GM21737 (cell line): ENCODE measurements at regions not wholly inside any gene's neighbourhood (a gene's known extent, or its start where the extent isn't known, plus 50 kb on each side); places are given as distances from the start of the nearest gene placed in this dataset.

Experiments
- ATAC-seq: cut with Tn5 transposase; IDR thresholded peaks from one replicate; pipeline ENCODE4 v1.9.1; 2021; ENCODE audit warnings: mild to moderate bottlenecking, moderate library complexity; ENCODE audit not compliant: unreplicated experiment

GRCh38 chr20:19807946-19808330 lies 49.9 kb downstream of the RIN2 start:
- ATAC-seq = no peak

DNA sequence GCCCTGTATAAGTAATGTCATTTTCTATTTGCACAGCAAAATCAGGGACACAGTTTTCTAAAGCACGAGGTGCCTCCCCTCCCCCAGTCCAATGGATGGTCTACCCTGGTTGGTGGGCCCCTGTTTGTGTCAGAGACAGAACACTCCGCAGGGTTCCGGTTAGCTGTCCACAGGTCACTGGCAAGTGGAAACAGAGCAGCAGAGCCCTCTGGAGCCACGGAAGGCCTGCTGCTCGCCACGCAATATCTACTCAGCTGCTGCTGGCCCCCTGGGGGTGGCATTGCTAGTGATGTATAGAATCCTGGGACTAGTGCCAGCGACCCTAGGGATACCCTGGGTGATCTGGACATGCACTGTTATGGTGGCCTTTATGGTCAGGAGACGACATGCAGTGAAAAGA lies 50.4 kb downstream of the RIN2 start:
- ATAC-seq = no peak

- ATAC-seq = no peak
These were observed 51.4 kb downstream of the RIN2 start for GRCh38 chr20:19809505-19809904.

DNA sequence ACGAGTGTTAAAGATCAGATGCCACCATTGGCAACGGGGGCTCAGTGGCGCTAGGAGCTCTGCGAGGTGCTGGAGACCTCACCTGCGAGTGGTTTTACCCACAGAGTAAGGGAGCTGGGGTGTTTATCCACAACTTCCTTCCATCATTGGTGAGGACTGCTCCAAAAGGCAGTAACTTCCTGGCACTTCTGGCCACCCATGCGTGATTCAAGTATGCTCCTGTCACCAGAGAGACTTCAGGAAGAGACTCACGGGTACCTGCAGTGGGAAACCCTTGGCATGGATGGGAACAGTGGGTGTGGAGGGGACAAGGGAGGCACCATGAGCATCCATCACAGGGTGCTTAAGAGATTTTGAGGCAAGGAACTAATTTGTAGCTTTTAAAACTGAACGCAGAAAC lies 53.2 kb downstream of the RIN2 start:
- ATAC-seq = no peak

DNA sequence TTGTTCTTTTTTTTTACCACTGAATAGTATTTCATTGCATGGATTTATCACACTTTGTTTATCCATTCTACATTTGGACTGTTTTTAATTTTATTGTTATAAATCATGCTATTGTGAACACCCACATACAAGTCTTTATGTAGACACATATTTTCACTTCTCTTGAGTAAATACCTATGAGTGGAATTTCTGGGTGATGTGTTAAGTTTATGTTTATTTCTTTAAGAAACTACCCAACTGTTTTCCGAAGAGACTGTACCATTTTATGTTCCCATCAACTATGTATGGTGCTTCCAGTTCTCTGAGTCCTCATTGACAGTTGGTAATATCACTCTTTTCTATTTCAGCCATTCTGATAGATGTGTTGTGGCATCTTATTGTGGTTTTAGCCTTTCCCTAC lies 54.0 kb downstream of the RIN2 start:
- no peak for ATAC-seq

DNA sequence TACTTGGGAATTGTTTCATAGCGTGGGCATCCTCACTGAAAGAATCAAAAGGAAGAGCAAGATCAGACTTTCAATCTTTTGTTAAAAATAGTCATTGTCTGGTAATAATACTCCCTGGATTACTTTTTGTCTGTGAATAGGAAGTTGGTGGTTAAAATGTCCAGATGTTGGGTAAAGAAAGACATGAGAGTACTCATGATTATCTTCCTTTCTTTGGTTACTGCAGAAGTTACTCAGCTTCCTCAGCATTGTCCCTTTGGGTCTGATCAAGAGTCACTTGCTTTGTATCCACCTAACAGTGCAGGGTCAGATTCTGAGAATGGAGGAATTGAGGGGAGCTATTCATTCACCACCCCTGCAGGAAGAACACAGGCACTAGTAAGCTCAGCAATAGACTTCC lies 54.6 kb downstream of the RIN2 start:
- no peak for ATAC-seq

DNA sequence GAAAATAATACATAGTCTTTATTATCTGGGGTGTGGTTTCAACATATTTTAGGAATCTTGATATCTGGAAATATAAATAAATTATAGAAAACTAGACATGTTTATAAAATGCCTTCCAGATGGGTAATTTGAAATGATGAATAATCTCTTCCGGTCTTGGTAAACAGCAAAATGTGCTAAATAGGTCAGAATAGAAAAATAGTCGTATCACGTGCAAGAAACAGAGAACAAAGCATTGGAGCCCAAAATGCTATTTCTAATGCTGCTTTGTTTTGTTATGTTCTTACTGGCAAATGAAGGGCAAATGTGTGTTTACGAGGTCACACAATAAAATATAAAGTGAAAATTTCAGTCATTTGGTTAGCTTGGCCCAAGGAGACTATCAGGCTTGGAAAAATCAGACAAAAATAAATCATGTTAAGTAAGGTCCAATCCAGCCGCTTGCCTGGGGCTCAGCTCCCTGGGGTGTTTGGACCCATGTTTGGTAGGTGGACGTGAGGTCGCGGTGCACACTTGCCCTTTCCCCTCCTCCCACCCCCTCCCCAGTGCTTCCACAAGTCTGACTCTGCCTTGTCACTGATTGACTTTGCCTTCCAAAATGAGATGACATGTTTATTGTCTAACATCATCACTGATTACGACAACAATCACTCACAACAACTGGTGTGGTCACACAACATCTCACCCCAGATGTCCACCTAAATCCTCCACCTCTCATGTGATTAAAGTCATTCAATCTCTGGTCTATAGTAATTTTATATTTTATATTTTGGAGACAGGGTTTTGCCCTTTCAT lies 56.0 kb downstream of the RIN2 start:
- no peak for ATAC-seq

DNA sequence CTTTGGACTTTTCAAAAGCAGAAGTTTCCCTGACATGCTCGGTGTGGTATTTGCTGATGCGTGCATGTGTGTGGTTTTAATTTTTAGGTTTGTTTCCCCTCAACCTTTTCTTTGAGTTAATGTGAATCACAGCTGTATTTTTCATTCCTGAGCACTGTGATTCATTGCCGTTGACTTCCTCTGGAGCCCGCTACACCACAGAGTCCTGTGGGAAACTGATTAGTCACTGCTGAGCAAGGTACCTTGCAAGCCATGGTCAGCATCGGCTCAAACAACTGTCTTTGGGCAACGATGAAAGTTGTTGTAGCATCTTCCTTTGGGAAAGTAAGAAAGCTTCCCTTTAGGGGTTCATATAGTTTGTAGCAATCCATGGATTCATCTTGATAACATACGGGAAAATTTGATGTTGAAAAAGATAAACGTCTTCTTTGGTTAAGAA lies 57.5 kb downstream of the RIN2 start:
- ATAC-seq = no peak

DNA sequence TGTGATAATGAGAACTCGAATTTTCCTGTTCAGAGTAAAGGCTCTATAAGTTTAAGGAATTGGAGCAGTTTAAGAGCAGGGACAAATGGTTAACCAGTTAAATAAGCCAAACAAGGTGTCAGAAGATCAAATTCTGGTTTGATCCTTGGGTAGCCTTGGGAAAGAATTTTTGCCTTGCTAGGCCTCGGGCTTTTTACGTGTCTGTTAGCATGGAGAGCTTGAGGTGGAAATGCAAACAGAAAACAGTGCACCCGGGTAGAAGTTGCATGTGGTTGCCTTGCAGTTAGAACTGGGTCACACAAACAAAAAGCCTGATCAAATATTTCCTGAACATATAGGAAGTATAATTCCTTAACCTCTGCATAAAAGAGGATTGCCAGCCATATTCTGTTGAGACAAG lies 58.3 kb downstream of the RIN2 start:
- ATAC-seq = no peak

DNA sequence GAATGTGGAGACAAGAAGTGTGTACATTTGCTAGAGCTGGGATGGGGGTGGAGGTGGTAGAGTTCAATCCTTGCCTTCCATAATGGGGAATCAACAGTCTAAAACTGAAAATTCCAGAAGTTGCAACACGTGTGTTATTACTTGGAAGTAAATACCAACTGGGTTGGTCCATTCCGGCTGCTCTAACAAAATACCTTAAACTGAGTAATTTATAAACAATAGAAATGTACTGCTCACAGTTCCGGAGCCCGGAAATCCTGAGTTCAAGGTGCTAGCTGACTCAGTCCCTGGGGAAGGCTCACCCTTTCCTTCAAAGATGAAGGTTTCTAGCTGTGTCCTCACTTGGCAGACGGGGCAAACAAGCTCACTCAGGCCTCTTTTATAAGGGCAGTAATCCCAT lies 59.0 kb downstream of the RIN2 start:
- ATAC-seq = no peak

- no peak for ATAC-seq
These were observed 61.1 kb downstream of the RIN2 start for GRCh38 chr20:19819149-19819548.

DNA sequence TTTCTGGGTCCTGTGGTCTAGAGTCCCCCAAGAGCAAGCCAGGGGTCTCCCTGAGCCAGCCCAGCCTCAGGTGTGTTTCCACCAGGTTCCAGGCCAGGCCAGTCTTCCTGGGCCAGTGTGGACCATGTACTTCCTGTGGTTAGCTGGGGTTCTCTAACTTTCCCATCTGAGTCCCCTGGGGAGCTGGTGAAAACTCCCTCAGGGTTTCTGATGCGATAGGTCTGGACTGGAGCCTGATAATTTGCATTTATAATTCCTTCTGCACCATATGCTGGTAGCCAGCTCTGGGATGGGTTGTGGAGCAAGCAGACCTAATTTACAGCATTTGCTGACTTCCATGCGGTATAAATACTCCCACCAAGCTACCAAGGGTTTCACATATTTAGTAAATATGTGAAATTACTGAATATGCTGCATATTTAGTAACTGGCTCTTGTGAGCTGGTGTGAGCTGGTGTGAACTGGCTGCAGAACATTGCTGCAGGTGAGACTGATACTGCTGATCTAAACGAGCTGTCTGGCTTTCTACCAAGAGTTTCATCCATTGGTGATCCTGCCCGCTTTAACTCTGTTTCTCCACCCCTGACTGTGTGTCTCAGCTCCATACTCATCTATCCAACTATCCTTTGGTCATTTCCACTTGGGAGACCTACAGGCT lies 62.6 kb downstream of the RIN2 start:
- ATAC-seq = no peak

DNA sequence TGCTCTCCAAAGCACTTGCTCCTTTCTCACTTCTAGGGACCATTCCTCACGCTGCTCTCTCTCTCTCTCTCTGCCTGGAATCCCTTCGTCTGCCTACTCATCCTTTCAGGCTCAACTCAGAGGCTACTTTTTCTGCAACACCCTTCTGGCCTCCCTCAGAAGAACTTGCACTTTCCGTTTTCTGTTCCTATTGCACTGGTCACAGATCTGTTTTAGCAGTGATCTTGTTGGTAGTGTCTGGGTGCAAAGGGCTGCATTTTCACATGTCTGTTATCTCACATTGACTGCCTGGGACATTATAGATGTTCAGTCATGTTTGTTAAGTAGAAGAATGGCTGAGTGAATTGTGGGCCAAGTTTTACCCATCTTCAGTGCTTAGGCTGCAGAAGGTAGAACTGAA lies 63.5 kb downstream of the RIN2 start:
- ATAC-seq = no peak

- ATAC-seq = no peak
These were observed 65.2 kb downstream of the RIN2 start for GRCh38 chr20:19823216-19823615.

GRCh38 chr20:19823971-19824370 lies 65.9 kb downstream of the RIN2 start:
- ATAC-seq = no peak

DNA sequence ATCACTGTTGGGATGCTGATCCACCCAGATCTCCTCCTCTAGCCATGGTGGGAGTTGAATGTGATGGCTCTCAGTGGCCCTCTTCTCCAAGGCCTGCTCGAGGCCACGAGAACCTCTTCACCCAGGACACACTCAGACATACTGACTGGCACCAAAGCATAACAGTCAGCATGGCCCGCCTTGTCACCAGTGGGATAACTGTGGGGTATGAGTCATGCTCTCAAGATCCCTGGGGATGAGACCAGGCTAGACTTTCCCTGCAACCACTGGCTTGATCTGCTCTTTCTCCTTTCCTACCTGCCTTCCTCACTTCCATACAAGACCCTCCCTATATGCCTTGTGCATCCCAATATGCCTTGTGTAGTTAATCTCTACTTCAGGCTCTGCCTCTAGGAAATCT lies 66.8 kb downstream of the RIN2 start:
- no peak for ATAC-seq

GRCh38 chr20:19826179-19826914 lies 68.3 kb downstream of the RIN2 start:
- ATAC-seq = no peak

- peak; percentile 19 for ATAC-seq
These were observed 69.8 kb downstream of the RIN2 start for GRCh38 chr20:19827818-19828217.

DNA sequence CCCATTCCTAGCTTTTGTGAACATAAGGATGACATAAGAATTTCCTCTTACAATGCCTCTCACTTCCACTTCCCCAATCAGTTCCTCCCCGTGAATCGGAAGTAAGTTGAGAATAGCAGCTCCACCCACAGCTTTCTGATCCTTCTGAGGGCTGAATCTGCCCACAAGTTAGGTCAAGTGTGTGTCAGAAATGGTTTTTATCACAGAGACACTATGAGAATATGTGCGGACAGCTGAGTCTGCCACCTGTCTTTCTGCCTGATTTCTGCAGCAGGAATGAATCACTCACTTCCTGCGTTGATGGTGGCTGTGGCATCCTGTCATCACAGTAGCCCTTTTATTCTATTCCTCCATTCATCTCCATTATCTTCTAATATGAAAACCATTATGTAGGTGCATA lies 70.2 kb downstream of the RIN2 start:
- ATAC-seq = peak; percentile 81

DNA sequence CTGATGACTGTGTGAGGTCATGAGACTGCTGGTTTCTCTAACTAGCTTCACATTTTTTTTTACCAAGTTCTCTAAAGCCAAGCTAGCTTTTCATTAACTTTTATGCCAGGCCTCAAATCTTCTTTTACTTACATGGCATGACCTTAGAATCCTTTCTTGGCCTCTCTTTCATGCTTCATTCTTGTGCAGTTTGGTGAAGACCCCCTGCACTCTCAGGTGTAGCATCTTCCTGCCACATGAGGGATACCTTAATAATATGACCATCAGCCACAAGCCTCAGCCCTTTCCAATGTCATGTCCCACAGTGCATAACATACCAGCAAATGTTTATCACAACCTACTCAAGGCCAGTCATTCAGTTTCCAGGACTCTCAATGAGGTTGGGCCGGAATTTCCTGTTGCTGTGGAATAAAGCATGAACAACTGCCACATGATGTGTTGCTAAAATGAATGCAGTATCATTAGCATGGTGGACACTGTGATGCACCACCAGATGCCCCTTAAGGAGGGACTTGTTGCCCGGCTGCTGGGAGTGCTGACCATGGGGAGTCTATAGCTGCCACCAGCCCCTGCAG lies 72.2 kb downstream of the RIN2 start:
- no peak for ATAC-seq

- ATAC-seq = no peak
These were observed 74.8 kb downstream of the RIN2 start for GRCh38 chr20:19832875-19833274.

- ATAC-seq = no peak
These were observed 75.3 kb downstream of the RIN2 start for GRCh38 chr20:19833395-19833794.
